ENCODE measurements at regions not wholly inside any gene's neighbourhood (a gene's known extent, or its start where the extent isn't known, plus 50 kb on each side); places are given as distances from the start of the nearest gene placed in this dataset.

- no peaks in the 10 kb centered on the region for H3K4me1 ChIP-seq (ENCODE audit: control insufficient read depth in 1 of 2, insufficient read depth in 2 of 2, low read length in 2 of 2)
- H3K4me2 ChIP-seq (ENCODE audit: low read length): no peak overlapping the region
- H2BK120ac ChIP-seq (ENCODE audit: insufficient read depth, low read length, poor library complexity): no peak overlapping the region
- H3K9ac ChIP-seq (ENCODE audit: low read length): no peak overlapping the region
- no peaks in the 10 kb centered on the region for H3K27me3 ChIP-seq (ENCODE audit: insufficient read depth, low read length)
- H3K4ac ChIP-seq (ENCODE audit: low read depth, low read length): no peak overlapping the region
- H3K4me3 ChIP-seq (ENCODE audit: low read depth, low read length): no peak overlapping the region
- no peak overlapping the region for H3K14ac ChIP-seq (ENCODE audit: low read length)
- H2BK12ac ChIP-seq (ENCODE audit: low read length): no peak overlapping the region
- no peaks in the 10 kb centered on the region for H3K79me1 ChIP-seq (ENCODE audit: low read length)
- no peak overlapping the region for H3K27ac ChIP-seq (ENCODE audit: low read depth, low read length)
- H4K12ac ChIP-seq (ENCODE audit: low read depth, low read length): no peak overlapping the region
- no peak overlapping the region for H3K18ac ChIP-seq (ENCODE audit: low read length)
- H2AK5ac ChIP-seq (ENCODE audit: low read length): no peak overlapping the region
- H2BK5ac ChIP-seq (ENCODE audit: low read depth, low read length, poor library complexity): no peak overlapping the region
- no peaks in the 10 kb centered on the region for H3K79me2 ChIP-seq (ENCODE audit: control insufficient read depth, insufficient read depth, low read length, poor library complexity)
- H4K91ac ChIP-seq (ENCODE audit: low read depth, low read length): no peak overlapping the region
- DNase-seq: no peak
- H2AFZ ChIP-seq (ENCODE audit: insufficient read depth, low read length, poor library complexity): no peak overlapping the region
- no peaks in the 10 kb centered on the region for H3K9me3 ChIP-seq (ENCODE audit: insufficient read depth, low read depth, low read length)
- no peak overlapping the region for H3K23ac ChIP-seq (ENCODE audit: low read length)
- no CpG with 5 or more reads among the region's 1 CpG for WGBS (ENCODE audit: extremely low coverage, insufficient coverage, insufficient read length)
- H4K8ac ChIP-seq (ENCODE audit: low read depth, low read length): no peak overlapping the region
- no peaks in the 10 kb centered on the region for H3K36me3 ChIP-seq (ENCODE audit: control insufficient read depth in 1 of 2, insufficient read depth in 2 of 2, low read length in 2 of 2)
Measured at GRCh38 chr18:53862921-53863320, 361.5 kb downstream of the MBD2 start.

- H4K91ac ChIP-seq (ENCODE audit: low read depth, low read length): no peak overlapping the region
- no peak overlapping the region for H3K4me3 ChIP-seq (ENCODE audit: low read depth, low read length)
- H3K9ac ChIP-seq (ENCODE audit: low read length): no peak overlapping the region
- DNase-seq: no peak
- no peak overlapping the region for H2BK120ac ChIP-seq (ENCODE audit: insufficient read depth, low read length, poor library complexity)
- no peak overlapping the region for H4K12ac ChIP-seq (ENCODE audit: low read depth, low read length)
- H3K4me2 ChIP-seq (ENCODE audit: low read length): no peak overlapping the region
- no peak overlapping the region for H2BK12ac ChIP-seq (ENCODE audit: low read length)
- no peaks in the 10 kb centered on the region for H3K79me1 ChIP-seq (ENCODE audit: low read length)
- H2AK5ac ChIP-seq (ENCODE audit: low read length): no peak overlapping the region
- no peaks in the 10 kb centered on the region for H3K27me3 ChIP-seq (ENCODE audit: insufficient read depth, low read length)
- no peak overlapping the region for H3K4ac ChIP-seq (ENCODE audit: low read depth, low read length)
- no CpG with 5 or more reads among the region's 1 CpG for WGBS (ENCODE audit: extremely low coverage, insufficient coverage, insufficient read length)
- H3K27ac ChIP-seq (ENCODE audit: low read depth, low read length): no peak overlapping the region
- H3K23ac ChIP-seq (ENCODE audit: low read length): no peak overlapping the region
- no peak overlapping the region for H2AFZ ChIP-seq (ENCODE audit: insufficient read depth, low read length, poor library complexity)
- no peak overlapping the region for H3K14ac ChIP-seq (ENCODE audit: low read length)
- H3K36me3 ChIP-seq (ENCODE audit: control insufficient read depth in 1 of 2, insufficient read depth in 2 of 2, low read length in 2 of 2): no peaks in the 10 kb centered on the region
- H2BK5ac ChIP-seq (ENCODE audit: low read depth, low read length, poor library complexity): no peak overlapping the region
- no peaks in the 10 kb centered on the region for H3K9me3 ChIP-seq (ENCODE audit: insufficient read depth, low read depth, low read length)
- H3K79me2 ChIP-seq (ENCODE audit: control insufficient read depth, insufficient read depth, low read length, poor library complexity): no peaks in the 10 kb centered on the region
- no peak overlapping the region for H3K18ac ChIP-seq (ENCODE audit: low read length)
- no peak overlapping the region for H4K8ac ChIP-seq (ENCODE audit: low read depth, low read length)
- no peaks in the 10 kb centered on the region for H3K4me1 ChIP-seq (ENCODE audit: control insufficient read depth in 1 of 2, insufficient read depth in 2 of 2, low read length in 2 of 2)
Measured at GRCh38 chr18:53861185-53861584, 363.3 kb downstream of the MBD2 start.

- H3K23ac ChIP-seq (ENCODE audit: low read length): no peak overlapping the region
- no peak overlapping the region for H2BK120ac ChIP-seq (ENCODE audit: insufficient read depth, low read length, poor library complexity)
- H4K91ac ChIP-seq (ENCODE audit: low read depth, low read length): no peak overlapping the region
- H3K79me2 ChIP-seq (ENCODE audit: control insufficient read depth, insufficient read depth, low read length, poor library complexity): no peaks in the 10 kb centered on the region
- no peak overlapping the region for H2AFZ ChIP-seq (ENCODE audit: insufficient read depth, low read length, poor library complexity)
- no peak overlapping the region for H3K9ac ChIP-seq (ENCODE audit: low read length)
- no peak overlapping the region for H3K4ac ChIP-seq (ENCODE audit: low read depth, low read length)
- no peaks in the 10 kb centered on the region for H3K4me1 ChIP-seq (ENCODE audit: control insufficient read depth in 1 of 2, insufficient read depth in 2 of 2, low read length in 2 of 2)
- no peak for DNase-seq
- no peak overlapping the region for H3K14ac ChIP-seq (ENCODE audit: low read length)
- no peak overlapping the region for H4K12ac ChIP-seq (ENCODE audit: low read depth, low read length)
- no peaks in the 10 kb centered on the region for H3K9me3 ChIP-seq (ENCODE audit: insufficient read depth, low read depth, low read length)
- no peak overlapping the region for H3K27ac ChIP-seq (ENCODE audit: low read depth, low read length)
- H3K4me2 ChIP-seq (ENCODE audit: low read length): no peak overlapping the region
- no peak overlapping the region for H2AK5ac ChIP-seq (ENCODE audit: low read length)
- H3K36me3 ChIP-seq (ENCODE audit: control insufficient read depth in 1 of 2, insufficient read depth in 2 of 2, low read length in 2 of 2): no peaks in the 10 kb centered on the region
- H4K8ac ChIP-seq (ENCODE audit: low read depth, low read length): no peak overlapping the region
- WGBS (ENCODE audit: extremely low coverage, insufficient coverage, insufficient read length): no CpG with 5 or more reads among the region's 1 CpG
- H2BK12ac ChIP-seq (ENCODE audit: low read length): no peak overlapping the region
- H3K79me1 ChIP-seq (ENCODE audit: low read length): no peaks in the 10 kb centered on the region
- H2BK5ac ChIP-seq (ENCODE audit: low read depth, low read length, poor library complexity): no peak overlapping the region
- H3K27me3 ChIP-seq (ENCODE audit: insufficient read depth, low read length): no peaks in the 10 kb centered on the region
- no peak overlapping the region for H3K4me3 ChIP-seq (ENCODE audit: low read depth, low read length)
- H3K18ac ChIP-seq (ENCODE audit: low read length): no peak overlapping the region
Measured at GRCh38 chr18:53859764-53860163, 364.7 kb downstream of the MBD2 start.

GRCh38 chr18:53850902-53851301 lies 373.6 kb downstream of the MBD2 start:
- Histone ChIP-seq H3K4me1 (ENCODE audit: control insufficient read depth in 1 of 2, insufficient read depth in 2 of 2, low read length in 2 of 2) (no peaks in the 10 kb centered on the region), H3K27ac (ENCODE audit: low read depth, low read length) (no peak overlapping the region), H2AFZ (ENCODE audit: insufficient read depth, low read length, poor library complexity) (no peak overlapping the region), H3K14ac (ENCODE audit: low read length) (no peak overlapping the region), H3K18ac (ENCODE audit: low read length) (no peak overlapping the region), H4K8ac (ENCODE audit: low read depth, low read length) (no peak overlapping the region), H4K12ac (ENCODE audit: low read depth, low read length) (no peak overlapping the region), H4K91ac (ENCODE audit: low read depth, low read length) (no peak overlapping the region), H3K79me1 (ENCODE audit: low read length) (no peaks in the 10 kb centered on the region), H2BK5ac (ENCODE audit: low read depth, low read length, poor library complexity) (no peak overlapping the region), H2AK5ac (ENCODE audit: low read length) (no peak overlapping the region), H3K4me2 (ENCODE audit: low read length) (no peak overlapping the region), H3K36me3 (ENCODE audit: control insufficient read depth in 1 of 2, insufficient read depth in 2 of 2, low read length in 2 of 2) (no peaks in the 10 kb centered on the region), H3K79me2 (ENCODE audit: control insufficient read depth, insufficient read depth, low read length, poor library complexity) (no peaks in the 10 kb centered on the region), H3K9me3 (ENCODE audit: insufficient read depth, low read depth, low read length) (no peaks in the 10 kb centered on the region), H3K4ac (ENCODE audit: low read depth, low read length) (no peak overlapping the region), H3K23ac (ENCODE audit: low read length) (no peak overlapping the region), H3K9ac (ENCODE audit: low read length) (no peak overlapping the region), H2BK12ac (ENCODE audit: low read length) (no peak overlapping the region), H3K4me3 (ENCODE audit: low read depth, low read length) (no peak overlapping the region), H2BK120ac (ENCODE audit: insufficient read depth, low read length, poor library complexity) (no peak overlapping the region), H3K27me3 (ENCODE audit: insufficient read depth, low read length) (no peaks in the 10 kb centered on the region)
- DNase-seq: no peak

DNA sequence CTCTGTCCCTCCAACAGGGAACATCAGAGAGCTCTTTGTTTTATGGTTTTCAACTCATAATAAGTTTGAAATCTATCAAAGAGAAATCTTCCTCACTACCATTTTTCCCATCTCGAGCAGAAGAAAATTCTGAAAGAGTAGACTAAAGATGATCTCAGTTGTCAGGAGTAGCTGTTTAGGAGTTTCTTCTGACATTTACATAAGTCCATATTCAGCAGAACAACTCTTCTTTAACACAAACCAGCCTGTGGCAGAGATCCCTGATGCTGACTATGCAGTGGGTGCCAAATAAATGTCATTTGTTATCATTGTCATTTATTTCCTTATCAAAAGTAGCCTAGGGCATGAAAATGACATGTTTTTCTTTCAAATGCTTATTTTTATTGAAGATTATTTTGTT lies 380.7 kb downstream of the MBD2 start:
- no CpG with 5 or more reads among the region's 1 CpG for WGBS (ENCODE audit: extremely low coverage, insufficient coverage, insufficient read length)
- Histone ChIP-seq H3K4me3 (ENCODE audit: low read depth, low read length) (no peak overlapping the region), H3K4me2 (ENCODE audit: low read length) (no peak overlapping the region), H3K79me2 (ENCODE audit: control insufficient read depth, insufficient read depth, low read length, poor library complexity) (no peaks in the 10 kb centered on the region), H3K27me3 (ENCODE audit: insufficient read depth, low read length) (no peaks in the 10 kb centered on the region), H3K36me3 (ENCODE audit: control insufficient read depth in 1 of 2, insufficient read depth in 2 of 2, low read length in 2 of 2) (no peaks in the 10 kb centered on the region), H3K23ac (ENCODE audit: low read length) (no peak overlapping the region), H3K9ac (ENCODE audit: low read length) (no peak overlapping the region), H2BK5ac (ENCODE audit: low read depth, low read length, poor library complexity) (no peak overlapping the region), H3K4ac (ENCODE audit: low read depth, low read length) (no peak overlapping the region), H3K9me3 (ENCODE audit: insufficient read depth, low read depth, low read length) (no peaks in the 10 kb centered on the region), H4K8ac (ENCODE audit: low read depth, low read length) (no peak overlapping the region), H2BK120ac (ENCODE audit: insufficient read depth, low read length, poor library complexity) (no peak overlapping the region), H2BK12ac (ENCODE audit: low read length) (no peak overlapping the region), H3K4me1 (ENCODE audit: control insufficient read depth in 1 of 2, insufficient read depth in 2 of 2, low read length in 2 of 2) (no peaks in the 10 kb centered on the region), H3K79me1 (ENCODE audit: low read length) (no peaks in the 10 kb centered on the region), H4K91ac (ENCODE audit: low read depth, low read length) (no peak overlapping the region), H2AFZ (ENCODE audit: insufficient read depth, low read length, poor library complexity) (no peak overlapping the region), H3K18ac (ENCODE audit: low read length) (no peak overlapping the region), H3K14ac (ENCODE audit: low read length) (no peak overlapping the region), H2AK5ac (ENCODE audit: low read length) (no peak overlapping the region), H4K12ac (ENCODE audit: low read depth, low read length) (no peak overlapping the region), H3K27ac (ENCODE audit: low read depth, low read length) (no peak overlapping the region)
- DNase-seq: no peak
